B cell (primary cell): ENCODE measurements at regions not wholly inside any gene's neighbourhood (a gene's known extent, or its start where the extent isn't known, plus 50 kb on each side); places are given as distances from the start of the nearest gene placed in this dataset.
"Not testable (repeated sequence)": the region's sequence is repeated elsewhere in the genome, so short reads cannot be mapped to it uniquely, and the experiment has no call there.

Experiments used
- EZH2 ChIP-seq: IDR thresholded peaks from 2 replicates; pipeline ENCODE4 v1.6.1; 2012; ENCODE audit warnings: borderline replicate concordance, low read depth, mild to moderate bottlenecking, moderate library complexity, low read length; ENCODE audit not compliant: insufficient read depth, poor library complexity, severe bottlenecking
- TF ChIP-seq, protein P1 (sequence below): fragments of 200-600 bp; IDR thresholded peaks from one replicate; pipeline ENCODE4 v1.8.0; 2022; ENCODE audit warnings: antibody characterized with exemption, mild to moderate bottlenecking

DNA sequence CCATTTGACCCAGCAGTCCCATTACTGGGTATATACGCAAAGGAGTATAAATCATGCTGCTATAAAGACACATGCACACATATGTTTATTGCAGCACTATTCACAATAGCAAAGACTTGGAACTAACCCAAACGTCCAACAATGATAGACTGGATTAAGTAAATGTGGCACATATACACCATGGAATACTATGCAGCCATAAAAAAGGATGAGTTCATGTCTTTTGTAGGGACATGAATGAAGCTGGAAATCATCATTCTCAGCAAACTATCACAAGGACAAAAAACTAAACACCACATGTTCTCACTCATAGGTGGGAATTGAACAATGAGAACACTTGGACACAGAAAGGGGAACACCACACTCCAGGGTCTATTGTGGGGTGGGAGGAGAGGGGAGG lies 168.3 kb downstream of the TENT5A start:
- TF ChIP-seq, protein P1, sequence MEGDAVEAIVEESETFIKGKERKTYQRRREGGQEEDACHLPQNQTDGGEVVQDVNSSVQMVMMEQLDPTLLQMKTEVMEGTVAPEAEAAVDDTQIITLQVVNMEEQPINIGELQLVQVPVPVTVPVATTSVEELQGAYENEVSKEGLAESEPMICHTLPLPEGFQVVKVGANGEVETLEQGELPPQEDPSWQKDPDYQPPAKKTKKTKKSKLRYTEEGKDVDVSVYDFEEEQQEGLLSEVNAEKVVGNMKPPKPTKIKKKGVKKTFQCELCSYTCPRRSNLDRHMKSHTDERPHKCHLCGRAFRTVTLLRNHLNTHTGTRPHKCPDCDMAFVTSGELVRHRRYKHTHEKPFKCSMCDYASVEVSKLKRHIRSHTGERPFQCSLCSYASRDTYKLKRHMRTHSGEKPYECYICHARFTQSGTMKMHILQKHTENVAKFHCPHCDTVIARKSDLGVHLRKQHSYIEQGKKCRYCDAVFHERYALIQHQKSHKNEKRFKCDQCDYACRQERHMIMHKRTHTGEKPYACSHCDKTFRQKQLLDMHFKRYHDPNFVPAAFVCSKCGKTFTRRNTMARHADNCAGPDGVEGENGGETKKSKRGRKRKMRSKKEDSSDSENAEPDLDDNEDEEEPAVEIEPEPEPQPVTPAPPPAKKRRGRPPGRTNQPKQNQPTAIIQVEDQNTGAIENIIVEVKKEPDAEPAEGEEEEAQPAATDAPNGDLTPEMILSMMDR: not testable (repeated sequence)
- not testable (repeated sequence) for TF ChIP-seq EZH2
